HG02798 (cell line): ENCODE measurements at regions not wholly inside any gene's neighbourhood (a gene's known extent, or its start where the extent isn't known, plus 50 kb on each side); places are given as distances from the start of the nearest gene placed in this dataset.
"Not testable (repeated sequence)": the region's sequence is repeated elsewhere in the genome, so short reads cannot be mapped to it uniquely, and the experiment has no call there.

ENCODE experiments used
- ATAC-seq: cut with Tn5 transposase; IDR thresholded peaks from one replicate; pipeline ENCODE4 v1.9.1; 2021; ENCODE audit warnings: mild to moderate bottlenecking; ENCODE audit not compliant: unreplicated experiment, poor library complexity

GRCh38 chr1:144516172-144516571, 54.7 kb upstream of the NBPF15 start:
- not testable (repeated sequence) for ATAC-seq

GRCh38 chr1:144516906-144517305, 55.4 kb upstream of the NBPF15 start:
- not testable (repeated sequence) for ATAC-seq

GRCh38 chr1:144518439-144518838, 57.0 kb upstream of the NBPF15 start:
- ATAC-seq: not testable (repeated sequence)

- not testable (repeated sequence) for ATAC-seq
Observed at GRCh38 chr1:144519528-144520189, 58.2 kb upstream of the NBPF15 start.

GRCh38 chr1:144523661-144524407, 62.4 kb upstream of the NBPF15 start:
- peak; percentile 77 for ATAC-seq

- ATAC-seq: peak; percentile 49
Observed at GRCh38 chr1:144532156-144532607, 60.5 kb upstream of the PPIAL4F start.

- ATAC-seq: not testable (repeated sequence)
Observed at GRCh38 chr1:144533480-144533879, 59.2 kb upstream of the PPIAL4F start.

- ATAC-seq: not testable (repeated sequence)
Observed at GRCh38 chr1:144534286-144534685, 58.4 kb upstream of the PPIAL4F start.

GRCh38 chr1:144536677-144537076, 56.0 kb upstream of the PPIAL4F start:
- ATAC-seq: not testable (repeated sequence)

GRCh38 chr1:144537234-144537633, 55.5 kb upstream of the PPIAL4F start:
- not testable (repeated sequence) for ATAC-seq

GRCh38 chr1:144538736-144539135, 54.0 kb upstream of the PPIAL4F start:
- not testable (repeated sequence) for ATAC-seq

GRCh38 chr1:144539191-144539960, 53.3 kb upstream of the PPIAL4F start:
- ATAC-seq: not testable (repeated sequence)
